HG02623 (cell line): ENCODE measurements at regions not wholly inside any gene's neighbourhood (a gene's known extent, or its start where the extent isn't known, plus 50 kb on each side); places are given as distances from the start of the nearest gene placed in this dataset.

Experiments used
- ATAC-seq: cut with Tn5 transposase; IDR thresholded peaks from one replicate; pipeline ENCODE4 v1.9.1; 2021; ENCODE audit warnings: moderate library complexity; ENCODE audit not compliant: unreplicated experiment

- no peak for ATAC-seq
Measured at GRCh38 chr15:79656151-79657000, 224.2 kb downstream of the MINAR1 start.

- ATAC-seq, result no peak
Measured at GRCh38 chr15:79657722-79658121, 225.6 kb downstream of the MINAR1 start.

- no peak for ATAC-seq
Measured at GRCh38 chr15:79659691-79660090, 227.6 kb downstream of the MINAR1 start.

GRCh38 chr15:79661411-79661810 is 229.3 kb downstream of the MINAR1 start:
- ATAC-seq, result no peak

- ATAC-seq, result peak; percentile 74
Measured at GRCh38 chr15:79673416-79674123, 223.2 kb downstream of the MTHFS start.

- ATAC-seq, result no peak
Measured at GRCh38 chr15:79674124-79674465, 222.7 kb downstream of the MTHFS start.

GRCh38 chr15:79675982-79676381 is 220.8 kb downstream of the MTHFS start:
- no peak for ATAC-seq

GRCh38 chr15:79676621-79677020 is 220.2 kb downstream of the MTHFS start:
- no peak for ATAC-seq

GRCh38 chr15:79677241-79677640 is 219.6 kb downstream of the MTHFS start:
- no peak for ATAC-seq

- no peak for ATAC-seq
Measured at GRCh38 chr15:79678032-79678701, 218.6 kb downstream of the MTHFS start.

- ATAC-seq, result no peak
Measured at GRCh38 chr15:79680720-79681119, 216.1 kb downstream of the MTHFS start.

- ATAC-seq, result no peak
Measured at GRCh38 chr15:79682285-79682684, 214.5 kb downstream of the MTHFS start.

- ATAC-seq, result no peak
Measured at GRCh38 chr15:79682851-79683288, 213.9 kb downstream of the MTHFS start.

GRCh38 chr15:79689030-79689429 is 207.8 kb downstream of the MTHFS start:
- ATAC-seq, result no peak

- ATAC-seq, result no peak
Measured at GRCh38 chr15:79700951-79701480, 195.8 kb downstream of the MTHFS start.

- no peak for ATAC-seq
Measured at GRCh38 chr15:79702621-79703020, 194.2 kb downstream of the MTHFS start.

- ATAC-seq, result no peak
Measured at GRCh38 chr15:79721256-79721655, 175.6 kb downstream of the MTHFS start.

- no peak for ATAC-seq
Measured at GRCh38 chr15:79724312-79724711, 172.5 kb downstream of the MTHFS start.

GRCh38 chr15:79724804-79725203 is 172.0 kb downstream of the MTHFS start:
- no peak for ATAC-seq

- ATAC-seq, result no peak
Measured at GRCh38 chr15:79728867-79729266, 167.9 kb downstream of the MTHFS start.

- no peak for ATAC-seq
Measured at GRCh38 chr15:79736435-79737000, 160.3 kb downstream of the MTHFS start.
